Uterus (tissue), 2 donors: ENCODE measurements at regions not wholly inside any gene's neighbourhood (a gene's known extent, or its start where the extent isn't known, plus 50 kb on each side); places are given as distances from the start of the nearest gene placed in this dataset.

Experiments used
- CTCF ChIP-seq, 4 experiments: fragments of 200-600 bp in 2 of 4; fragments of 450-650 bp in 2 of 4; sonication (generic) in 2 of 4; IDR thresholded peaks; one replicate each; pipeline ENCODE4 v1.5.1; 2016 to 2019; ENCODE audit warnings: antibody characterized with exemption in 4 of 4, mild to moderate bottlenecking in 2 of 4, moderate library complexity in 1 of 4
- POLR2A ChIP-seq, 2 donors: fragments of 450-650 bp; IDR thresholded peaks; one replicate each; pipeline ENCODE4 v1.6.1; 2016; ENCODE audit warnings: antibody characterized with exemption in 2 of 2, mild to moderate bottlenecking in 1 of 2, moderate library complexity in 1 of 2

- TF ChIP-seq CTCF (IDR thresholded peaks at IDR 0.05) (no peak), POLR2A (IDR thresholded peaks at IDR 0.05) (no peak)
Measured at GRCh38 chr11:80077113-80077512, 636.3 kb upstream of the TENM4 start.
